AG09309 (cell line): ENCODE measurements at regions not wholly inside any gene's neighbourhood (a gene's known extent, or its start where the extent isn't known, plus 50 kb on each side); places are given as distances from the start of the nearest gene placed in this dataset.

ENCODE experiments used
- DNase-seq: peaks from one replicate; pipeline ENCODE4 v3.0.0-alpha.2; 2010; ENCODE audit warnings: low read depth
- H3K4me3 ChIP-seq: 2 replicates; pipeline ENCODE4 v1.5.1; 2011; ENCODE audit warnings: mild to moderate bottlenecking, low read depth, low read length, moderate library complexity; ENCODE audit not compliant: control insufficient read depth
- CTCF ChIP-seq: IDR thresholded peaks from 2 replicates; pipeline ENCODE4 v1.5.1; 2011; ENCODE audit warnings: mild to moderate bottlenecking, low read depth, low read length, inconsistent platforms; ENCODE audit not compliant: insufficient read depth, control insufficient read depth; ENCODE audit errors: missing control alignments

- no peak for TF ChIP-seq CTCF
These were observed 208.7 kb downstream of the BARX2 start for GRCh38 chr11:129584316-129584715.

GRCh38 chr11:129589190-129589860 lies 213.7 kb downstream of the BARX2 start:
- no peak for DNase-seq
- no peak overlapping the region for H3K4me3 ChIP-seq
- TF ChIP-seq CTCF, result no peak

More at GRCh38 chr11:129584316-129584715, 208.7 kb downstream of the BARX2 start:
- H3K4me3 ChIP-seq, result no peak overlapping the region
- DNase-seq, result no peak

- no peak for DNase-seq
- TF ChIP-seq CTCF, result no peak
- no peak overlapping the region for H3K4me3 ChIP-seq
These were observed 214.5 kb downstream of the BARX2 start for GRCh38 chr11:129590030-129590752.

GRCh38 chr11:129590753-129591475 lies 215.3 kb downstream of the BARX2 start:
- DNase-seq, result no peak

GRCh38 chr11:129591527-129591926 lies 215.9 kb downstream of the BARX2 start:
- DNase-seq, result no peak
- no peak for TF ChIP-seq CTCF
- H3K4me3 ChIP-seq, result no peak overlapping the region

More at GRCh38 chr11:129590753-129591475, 215.3 kb downstream of the BARX2 start:
- no peak overlapping the region for H3K4me3 ChIP-seq
- no peak for TF ChIP-seq CTCF

GRCh38 chr11:129592191-129592590 lies 216.5 kb downstream of the BARX2 start:
- no peak for TF ChIP-seq CTCF
- no peak for DNase-seq
- no peak overlapping the region for H3K4me3 ChIP-seq
